ENCODE measurements at regions not wholly inside any gene's neighbourhood (a gene's known extent, or its start where the extent isn't known, plus 50 kb on each side); places are given as distances from the start of the nearest gene placed in this dataset.

DNA sequence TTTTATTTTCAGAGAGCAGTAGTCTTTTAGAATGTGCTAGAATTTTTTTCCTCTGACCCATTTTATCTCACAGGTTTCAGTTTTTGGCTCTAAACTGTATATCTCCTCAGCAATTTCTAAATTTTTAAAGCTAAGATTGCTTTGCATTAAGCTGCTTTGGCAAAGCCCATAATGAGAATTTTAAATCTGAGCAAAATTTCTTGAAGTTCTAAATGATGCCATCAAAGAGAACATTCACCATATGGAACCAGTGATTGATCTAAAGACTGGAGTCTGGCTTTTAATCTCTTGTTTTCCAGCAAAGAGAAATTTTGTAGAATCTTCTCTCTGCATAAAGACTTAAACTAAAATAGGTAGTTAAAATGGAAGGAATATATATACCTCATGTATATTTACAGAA is 313.6 kb downstream of the TBC1D32 start:
- in situ Hi-C loops (cut with HindIII; ENCODE audit: low pct_unique_long_range_greater_than_20kb, low sequenced_read_pairs), result no loop called here
- intact Hi-C loops (cut with micrococcal nuclease; ENCODE audit: unreplicated experiment), result no loop called here

DNA sequence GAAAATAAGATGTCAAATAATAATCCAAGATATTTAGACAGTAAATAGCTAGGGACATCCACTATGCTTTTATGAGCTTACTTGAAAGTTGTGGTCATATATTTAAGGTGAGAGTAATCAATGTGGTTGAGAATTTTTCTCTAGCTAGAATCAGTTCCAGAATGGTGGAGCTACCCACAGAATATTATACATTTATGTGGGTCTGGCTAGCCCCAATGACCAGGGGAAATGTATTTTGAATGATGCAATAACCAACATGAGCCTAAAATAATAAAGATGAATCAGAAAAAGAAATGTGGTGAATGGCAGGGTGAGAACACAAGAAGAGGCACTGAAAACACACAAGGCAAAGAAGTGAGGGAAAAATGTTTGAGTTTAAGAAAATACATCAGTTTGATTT is 325.7 kb downstream of the TBC1D32 start:
- no peaks in the 10 kb centered on the region for H3K27me3 ChIP-seq (ENCODE audit: control insufficient read depth, insufficient read depth, low read length)
- intact Hi-C loops (cut with micrococcal nuclease; ENCODE audit: unreplicated experiment), result no loop called here
- H3K9me3 ChIP-seq (ENCODE audit: control insufficient read depth, insufficient read depth, low read depth, low read length), result no peaks in the 10 kb centered on the region
- H3K27ac ChIP-seq (ENCODE audit: low read length), result no peak overlapping the region
- no peak overlapping the region for H3K4me3 ChIP-seq (ENCODE audit: low read depth in 2 of 2, low read length in 2 of 2)
- ChIA-PET POLR2A (no interaction called here), CTCF (no interaction called here)
- in situ Hi-C loops (cut with HindIII; ENCODE audit: low pct_unique_long_range_greater_than_20kb, low sequenced_read_pairs), result no loop called here
- DNase-seq (ENCODE audit: low read depth, low spot score) (no peak), ATAC-seq (no peak)
- no peaks in the 10 kb centered on the region for H3K36me3 ChIP-seq (ENCODE audit: control insufficient read depth, insufficient read depth, low read length)
- no TSS peak for BruUV-seq (replicated peaks)
- TF ChIP-seq TCF7L2 (IDR thresholded peaks at IDR 0.05; ENCODE audit: low read depth, low read length) (no peak), SIN3A (IDR thresholded peaks at IDR 0.05; ENCODE audit: borderline replicate concordance, insufficient read depth, low read depth, low read length) (no peak), POLR2AphosphoS5 (IDR thresholded peaks at IDR 0.05; ENCODE audit: low read depth, low read length) (no peak)
- TF ChIP-seq, protein P1, sequence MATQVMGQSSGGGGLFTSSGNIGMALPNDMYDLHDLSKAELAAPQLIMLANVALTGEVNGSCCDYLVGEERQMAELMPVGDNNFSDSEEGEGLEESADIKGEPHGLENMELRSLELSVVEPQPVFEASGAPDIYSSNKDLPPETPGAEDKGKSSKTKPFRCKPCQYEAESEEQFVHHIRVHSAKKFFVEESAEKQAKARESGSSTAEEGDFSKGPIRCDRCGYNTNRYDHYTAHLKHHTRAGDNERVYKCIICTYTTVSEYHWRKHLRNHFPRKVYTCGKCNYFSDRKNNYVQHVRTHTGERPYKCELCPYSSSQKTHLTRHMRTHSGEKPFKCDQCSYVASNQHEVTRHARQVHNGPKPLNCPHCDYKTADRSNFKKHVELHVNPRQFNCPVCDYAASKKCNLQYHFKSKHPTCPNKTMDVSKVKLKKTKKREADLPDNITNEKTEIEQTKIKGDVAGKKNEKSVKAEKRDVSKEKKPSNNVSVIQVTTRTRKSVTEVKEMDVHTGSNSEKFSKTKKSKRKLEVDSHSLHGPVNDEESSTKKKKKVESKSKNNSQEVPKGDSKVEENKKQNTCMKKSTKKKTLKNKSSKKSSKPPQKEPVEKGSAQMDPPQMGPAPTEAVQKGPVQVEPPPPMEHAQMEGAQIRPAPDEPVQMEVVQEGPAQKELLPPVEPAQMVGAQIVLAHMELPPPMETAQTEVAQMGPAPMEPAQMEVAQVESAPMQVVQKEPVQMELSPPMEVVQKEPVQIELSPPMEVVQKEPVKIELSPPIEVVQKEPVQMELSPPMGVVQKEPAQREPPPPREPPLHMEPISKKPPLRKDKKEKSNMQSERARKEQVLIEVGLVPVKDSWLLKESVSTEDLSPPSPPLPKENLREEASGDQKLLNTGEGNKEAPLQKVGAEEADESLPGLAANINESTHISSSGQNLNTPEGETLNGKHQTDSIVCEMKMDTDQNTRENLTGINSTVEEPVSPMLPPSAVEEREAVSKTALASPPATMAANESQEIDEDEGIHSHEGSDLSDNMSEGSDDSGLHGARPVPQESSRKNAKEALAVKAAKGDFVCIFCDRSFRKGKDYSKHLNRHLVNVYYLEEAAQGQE (IDR thresholded peaks at IDR 0.05; ENCODE audit: insufficient read depth in 1 of 2, low read depth in 2 of 2, low read length in 1 of 2), result no peak
- TF ChIP-seq, protein P2, sequence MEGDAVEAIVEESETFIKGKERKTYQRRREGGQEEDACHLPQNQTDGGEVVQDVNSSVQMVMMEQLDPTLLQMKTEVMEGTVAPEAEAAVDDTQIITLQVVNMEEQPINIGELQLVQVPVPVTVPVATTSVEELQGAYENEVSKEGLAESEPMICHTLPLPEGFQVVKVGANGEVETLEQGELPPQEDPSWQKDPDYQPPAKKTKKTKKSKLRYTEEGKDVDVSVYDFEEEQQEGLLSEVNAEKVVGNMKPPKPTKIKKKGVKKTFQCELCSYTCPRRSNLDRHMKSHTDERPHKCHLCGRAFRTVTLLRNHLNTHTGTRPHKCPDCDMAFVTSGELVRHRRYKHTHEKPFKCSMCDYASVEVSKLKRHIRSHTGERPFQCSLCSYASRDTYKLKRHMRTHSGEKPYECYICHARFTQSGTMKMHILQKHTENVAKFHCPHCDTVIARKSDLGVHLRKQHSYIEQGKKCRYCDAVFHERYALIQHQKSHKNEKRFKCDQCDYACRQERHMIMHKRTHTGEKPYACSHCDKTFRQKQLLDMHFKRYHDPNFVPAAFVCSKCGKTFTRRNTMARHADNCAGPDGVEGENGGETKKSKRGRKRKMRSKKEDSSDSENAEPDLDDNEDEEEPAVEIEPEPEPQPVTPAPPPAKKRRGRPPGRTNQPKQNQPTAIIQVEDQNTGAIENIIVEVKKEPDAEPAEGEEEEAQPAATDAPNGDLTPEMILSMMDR (IDR thresholded peaks at IDR 0.05), result no peak
- no peaks in the 10 kb centered on the region for H3K4me1 ChIP-seq (ENCODE audit: control insufficient read depth, insufficient read depth, low read length)

More for the DNA sequence above, 313.6 kb downstream of the TBC1D32 start:
- TF ChIP-seq POLR2AphosphoS5 (IDR thresholded peaks at IDR 0.05; ENCODE audit: low read depth, low read length) (no peak), TCF7L2 (IDR thresholded peaks at IDR 0.05; ENCODE audit: low read depth, low read length) (no peak), SIN3A (IDR thresholded peaks at IDR 0.05; ENCODE audit: borderline replicate concordance, insufficient read depth, low read depth, low read length) (no peak)
- TF ChIP-seq, protein P1 (IDR thresholded peaks at IDR 0.05; ENCODE audit: insufficient read depth in 1 of 2, low read depth in 2 of 2, low read length in 1 of 2), result no peak
- TF ChIP-seq, protein P2 (IDR thresholded peaks at IDR 0.05), result no peak
- ChIA-PET POLR2A (no interaction called here), CTCF (no interaction called here)
- ATAC-seq (no peak), DNase-seq (ENCODE audit: low read depth, low spot score) (no peak)
- Histone ChIP-seq H3K36me3 (ENCODE audit: control insufficient read depth, insufficient read depth, low read length) (no peaks in the 10 kb centered on the region), H3K4me1 (ENCODE audit: control insufficient read depth, insufficient read depth, low read length) (no peaks in the 10 kb centered on the region), H3K4me3 (ENCODE audit: low read depth in 2 of 2, low read length in 2 of 2) (no peak overlapping the region), H3K27ac (ENCODE audit: low read length) (no peak overlapping the region), H3K27me3 (ENCODE audit: control insufficient read depth, insufficient read depth, low read length) (no peaks in the 10 kb centered on the region; the same call in 1 of the 2 replicates), H3K9me3 (ENCODE audit: control insufficient read depth, insufficient read depth, low read depth, low read length) (no peaks in the 10 kb centered on the region)
- BruUV-seq (replicated peaks), result no TSS peak
